Ovary (tissue), 7 donors: ENCODE measurements at regions not wholly inside any gene's neighbourhood (a gene's known extent, or its start where the extent isn't known, plus 50 kb on each side); places are given as distances from the start of the nearest gene placed in this dataset.

Experiments
- DNase-seq, 5 donors: peaks; one replicate each; pipeline ENCODE4 v3.0.0-alpha.2; 2019 to 2020
- H3K27ac ChIP-seq, 2 donors: fragments of 200-600 bp; one replicate each; pipeline versions ENCODE4 v1.5.1 to v1.8.0; 2019 to 2022
- H3K27me3 ChIP-seq: fragments of 200-600 bp; one replicate; pipeline ENCODE4 v1.8.0; 2022
- H3K36me3 ChIP-seq: fragments of 200-600 bp; sonication (generic); one replicate; pipeline ENCODE4 v1.5.1; 2019
- H3K4me1 ChIP-seq: one replicate; pipeline ENCODE4 v1.8.1; 2013; ENCODE audit warnings: mild to moderate bottlenecking, moderate library complexity; ENCODE audit not compliant: insufficient read depth
- H3K4me3 ChIP-seq: fragments of 200-600 bp; sonication (generic); one replicate; pipeline ENCODE4 v1.5.1; 2017
- H3K9me3 ChIP-seq, 2 donors: fragments of 200-600 bp in 1 of 2; sonication (generic) in 1 of 2; one replicate each; pipeline versions ENCODE4 v1.5.1 to v1.8.1; 2013 to 2019; ENCODE audit warnings: mild to moderate bottlenecking in 1 of 2, moderate library complexity in 1 of 2
- CTCF ChIP-seq, 3 donors: fragments of 450-650 bp in 2 of 3; fragments of 200-600 bp in 1 of 3; IDR thresholded peaks; one replicate each; pipeline versions ENCODE4 v1.5.1 to v1.8.0; 2016 to 2022; ENCODE audit warnings: antibody characterized with exemption in 3 of 3, mild to moderate bottlenecking in 1 of 3
- EP300 ChIP-seq: sonication (generic); formaldehyde crosslinking; IDR thresholded peaks from one replicate; pipeline ENCODE4 v1.6.1; 2017; ENCODE audit warnings: antibody characterized with exemption
- POLR2A ChIP-seq: fragments of 450-650 bp; IDR thresholded peaks from one replicate; pipeline ENCODE4 v1.6.1; 2017; ENCODE audit warnings: antibody characterized with exemption, mild to moderate bottlenecking, moderate library complexity
- WGBS, 3 donors: extraction: QIAGEN DNeasy Blood & Tissue Kit in 1 of 3; methylation state at CpG; one replicate each; pipeline versions ENCODE4 v1.1.5 to v1.1.7; 2013 to 2017; 5-methylcytosine and 5-hydroxymethylcytosine counted together
- intact Hi-C, 4 donors: fragments of 100-400 bp; cut with DNase I; formaldehyde crosslinking; loops; one replicate each; pipeline versions ENCODE4 v1.11.0 to v1.15.1; 2022 to 2023
- donor health status: DM: no; HTN: no; CAD: no; lungs with moderate emphysema.
- donor health status: DM: no; HTN: no; CAD: no.
- donor health status: Bipolar disorder and iron deficiency.
- donor health status: DM: no; HTN: no; CAD: no.
- donor health status: DM: yes; HTN: yes; CAD: no.

- DNase-seq, result no peak
- Histone ChIP-seq H3K27me3 (peaks cover 2% of the 10 kb centered on the region), H3K4me3 (no peak overlapping the region), H3K9me3 (no peaks in the 10 kb centered on the region), H3K4me1 (no peaks in the 10 kb centered on the region), H3K27ac (no peak overlapping the region), H3K36me3 (no peaks in the 10 kb centered on the region)
- intact Hi-C loops, result no loop called here
- TF ChIP-seq POLR2A (no peak), EP300 (no peak), CTCF (IDR thresholded peaks at IDR 0.05) (no peak)
- 91 to 96% (median 93%) methylated on average over 4 of the region's 4 CpGs for WGBS, 3 donors
Observed at GRCh38 chr1:80059940-80060339, 1053.4 kb upstream of the ADGRL4 start.

GRCh38 chr1:80056179-80056578 lies 1049.6 kb upstream of the ADGRL4 start:
- Histone ChIP-seq H3K27ac (no peak overlapping the region), H3K4me3 (no peak overlapping the region), H3K36me3 (no peaks in the 10 kb centered on the region), H3K4me1 (no peaks in the 10 kb centered on the region), H3K27me3 (no peaks in the 10 kb centered on the region), H3K9me3 (no peaks in the 10 kb centered on the region)
- TF ChIP-seq CTCF (IDR thresholded peaks at IDR 0.05), result no peak
- TF ChIP-seq POLR2A, result no peak
- TF ChIP-seq EP300, result no peak
- intact Hi-C loops, result no loop called here
- no peak for DNase-seq

- H3K27ac ChIP-seq, result no peak overlapping the region
- no peaks in the 10 kb centered on the region for H3K36me3 ChIP-seq
- no peak for DNase-seq
- intact Hi-C loops, result no loop called here
- no peaks in the 10 kb centered on the region for H3K9me3 ChIP-seq
- H3K4me1 ChIP-seq, result no peaks in the 10 kb centered on the region
- no peaks in the 10 kb centered on the region for H3K27me3 ChIP-seq
- H3K4me3 ChIP-seq, result no peak overlapping the region
- 87 to 88% (median 88%) methylated on average over 7 of the region's 7 CpGs for WGBS, 3 donors
- TF ChIP-seq POLR2A (no peak), EP300 (no peak), CTCF (IDR thresholded peaks at IDR 0.05) (no peak)
Observed at GRCh38 chr1:80054129-80054528, 1047.6 kb upstream of the ADGRL4 start.

- Histone ChIP-seq H3K27ac (no peak overlapping the region), H3K36me3 (no peaks in the 10 kb centered on the region), H3K27me3 (no peaks in the 10 kb centered on the region), H3K4me3 (no peak overlapping the region), H3K9me3 (no peaks in the 10 kb centered on the region), H3K4me1 (no peaks in the 10 kb centered on the region)
- 90 to 97% (median 96%) methylated on average over 14 of the region's 14 CpGs for WGBS, 3 donors
- TF ChIP-seq EP300 (no peak), POLR2A (no peak)
- intact Hi-C loops, result no loop called here
- DNase-seq, result no peak
Observed at GRCh38 chr1:80053613-80054012, 1047.1 kb upstream of the ADGRL4 start.

GRCh38 chr1:80050523-80050922 lies 1044.0 kb upstream of the ADGRL4 start:
- Histone ChIP-seq H3K9me3 (no peaks in the 10 kb centered on the region), H3K27ac (no peak overlapping the region), H3K36me3 (no peaks in the 10 kb centered on the region), H3K4me1 (no peaks in the 10 kb centered on the region), H3K27me3 (no peaks in the 10 kb centered on the region), H3K4me3 (no peak overlapping the region)
- no peak for DNase-seq
- TF ChIP-seq EP300 (no peak), CTCF (IDR thresholded peaks at IDR 0.05) (no peak), POLR2A (no peak)
- WGBS, 3 donors, result 97 to 98% (median 98%) methylated on average over 14 of the region's 14 CpGs
- intact Hi-C loops, result no loop called here
